Neural cell (in vitro differentiated cells): ENCODE measurements at regions not wholly inside any gene's neighbourhood (a gene's known extent, or its start where the extent isn't known, plus 50 kb on each side); places are given as distances from the start of the nearest gene placed in this dataset.

Experiments used
- H2AFZ ChIP-seq: fragments of 200-600, 300-800 bp; sonication (generic), shearing (Covaris generic); 2 replicates; pipeline ENCODE4 v1.6.0; 2014; ENCODE audit warnings: low read depth, mild to moderate bottlenecking, antibody characterized with exemption, low read length, moderate library complexity
- H3F3A ChIP-seq: fragments of 200-600 bp; shearing (Covaris generic); 2 replicates; pipeline ENCODE4 v1.6.1; 2016; ENCODE audit warnings: mild to moderate bottlenecking, moderate library complexity, mixed read lengths, antibody characterized with exemption, low read length; ENCODE audit not compliant: insufficient read depth, poor library complexity, severe bottlenecking
- H3K27ac ChIP-seq: fragments of 200-600, 300-800 bp; sonication (generic), shearing (Covaris generic); 2 replicates; pipeline ENCODE4 v1.5.1; 2014; ENCODE audit warnings: mild to moderate bottlenecking, low read length, moderate library complexity
- H3K27me3 ChIP-seq: fragments of 300-800, 200-600 bp; sonication (generic), shearing (Covaris generic); 2 replicates; pipeline ENCODE4 v1.6.0; 2014; ENCODE audit warnings: mild to moderate bottlenecking, low read depth, low read length, moderate library complexity; ENCODE audit not compliant: insufficient read depth
- H3K36me3 ChIP-seq: fragments of 300-800, 200-600 bp; sonication (generic), shearing (Covaris generic); 2 replicates; pipeline ENCODE4 v1.5.1; 2014; ENCODE audit warnings: mild to moderate bottlenecking, antibody characterized with exemption, low read length, moderate library complexity; ENCODE audit not compliant: insufficient read depth
- H3K4me2 ChIP-seq: fragments of 300-800, 200-600 bp; sonication (generic), shearing (Covaris generic); 2 replicates; pipeline ENCODE4 v1.6.0; 2014; ENCODE audit warnings: mild to moderate bottlenecking, low read length
- H3K4me3 ChIP-seq: fragments of 300-800, 200-600 bp; sonication (generic), shearing (Covaris generic); 2 replicates; pipeline ENCODE4 v1.5.1; 2014; ENCODE audit warnings: mild to moderate bottlenecking, low read length, moderate library complexity
- H3K79me2 ChIP-seq: fragments of 200-600 bp; shearing (Covaris generic); replicated peaks from 2 replicates; pipeline ENCODE4 v1.6.0; 2014; ENCODE audit warnings: mild to moderate bottlenecking, low read length, moderate library complexity; ENCODE audit not compliant: insufficient read depth
- H3K9ac ChIP-seq: fragments of 300-800, 200-600 bp; sonication (generic), shearing (Covaris generic); 2 replicates; pipeline ENCODE4 v1.6.1; 2016; ENCODE audit warnings: mild to moderate bottlenecking, low read length, mixed read lengths
- H3K9me2 ChIP-seq: fragments of 200-600 bp; shearing (Covaris generic); 2 replicates; pipeline ENCODE4 v1.6.1; 2016; ENCODE audit warnings: mild to moderate bottlenecking, low read length, mixed read lengths; ENCODE audit not compliant: insufficient read depth
- H3K9me3 ChIP-seq: fragments of 200-600, 300-800 bp; sonication (generic), shearing (Covaris generic); 2 replicates; pipeline ENCODE4 v1.6.1; 2016; ENCODE audit warnings: mild to moderate bottlenecking, mixed run types, low read length, moderate library complexity, mixed read lengths
- H4K20me1 ChIP-seq: fragments of 200-600 bp; shearing (Covaris generic); 2 replicates; pipeline ENCODE4 v1.6.1; 2016; ENCODE audit warnings: mild to moderate bottlenecking, mixed run types; ENCODE audit not compliant: insufficient read depth
- CTCF ChIP-seq: fragments of 450-650 bp; IDR thresholded peaks from 2 replicates; pipeline ENCODE4 v1.5.1; 2014; ENCODE audit warnings: antibody characterized with exemption, mild to moderate bottlenecking, moderate library complexity; ENCODE audit not compliant: poor library complexity, severe bottlenecking
- EP300 ChIP-seq: fragments of 450-650 bp; conservative IDR thresholded peaks from 2 replicates; pipeline ENCODE4 v1.6.1; 2014; ENCODE audit warnings: antibody characterized with exemption, mild to moderate bottlenecking, moderate library complexity; ENCODE audit not compliant: poor library complexity, severe bottlenecking
- EZH2 ChIP-seq: fragments of 200-600, 300-800 bp; shearing (Covaris generic), sonication (generic); IDR thresholded peaks from 2 replicates; pipeline ENCODE4 v1.6.1; 2014; ENCODE audit warnings: antibody characterized with exemption, low read length, borderline replicate concordance, mild to moderate bottlenecking; ENCODE audit not compliant: insufficient read depth, poor library complexity, severe bottlenecking
- MXI1 ChIP-seq: fragments of 450-650 bp; conservative IDR thresholded peaks from 2 replicates; pipeline ENCODE4 v1.6.1; 2014; ENCODE audit warnings: antibody characterized with exemption, mild to moderate bottlenecking; ENCODE audit not compliant: poor library complexity, severe bottlenecking
- POLR2AphosphoS5 ChIP-seq: IDR thresholded peaks from 2 replicates; pipeline ENCODE4 v1.6.1; 2012
- RAD21 ChIP-seq: fragments of 450-650 bp; conservative IDR thresholded peaks from 2 replicates; pipeline ENCODE4 v1.6.1; 2014; ENCODE audit warnings: antibody characterized with exemption, mild to moderate bottlenecking, moderate library complexity
- REST ChIP-seq: IDR thresholded peaks from 2 replicates; pipeline ENCODE4 v1.6.1; 2012; ENCODE audit warnings: borderline replicate concordance
- SMC3 ChIP-seq: fragments of 450-650 bp; conservative IDR thresholded peaks from 2 replicates; pipeline ENCODE4 v1.6.1; 2014; ENCODE audit warnings: antibody characterized with exemption, mild to moderate bottlenecking, moderate library complexity; ENCODE audit not compliant: poor library complexity
- TAF1 ChIP-seq: IDR thresholded peaks from 2 replicates; pipeline ENCODE4 v1.6.1; 2012; ENCODE audit warnings: low read depth

- Histone ChIP-seq H3K9me2 (no peaks in the 10 kb centered on the region), H3K4me3 (no peak overlapping the region), H3K36me3 (no peaks in the 10 kb centered on the region), H3K9ac (no peak overlapping the region), H4K20me1 (no peaks in the 10 kb centered on the region), H2AFZ (no peak overlapping the region), H3F3A (no peaks in the 10 kb centered on the region), H3K79me2 (no peaks in the 10 kb centered on the region), H3K9me3 (no peaks in the 10 kb centered on the region), H3K4me2 (no peak overlapping the region), H3K27me3 (no peaks in the 10 kb centered on the region), H3K27ac (no peak overlapping the region)
- no peak for TF ChIP-seq RAD21
- TF ChIP-seq EZH2: no peak
- TF ChIP-seq POLR2AphosphoS5: no peak
- TF ChIP-seq TAF1: no peak
- TF ChIP-seq MXI1: no peak
- no peak for TF ChIP-seq CTCF
- TF ChIP-seq SMC3: no peak
- TF ChIP-seq REST: no peak
- no peak for TF ChIP-seq EP300
Observed at GRCh38 chr2:12605936-12606335, 110.8 kb upstream of the TRIB2 start.

- H2AFZ ChIP-seq: no peak overlapping the region
- no peaks in the 10 kb centered on the region for H3K9me3 ChIP-seq
- H3K9ac ChIP-seq: no peak overlapping the region
- no peaks in the 10 kb centered on the region for H3K9me2 ChIP-seq
- H3K79me2 ChIP-seq: no peaks in the 10 kb centered on the region
- TF ChIP-seq SMC3 (no peak), EZH2 (no peak), CTCF (no peak), REST (no peak), RAD21 (no peak), EP300 (no peak), MXI1 (no peak), POLR2AphosphoS5 (no peak), TAF1 (no peak)
- H4K20me1 ChIP-seq: no peaks in the 10 kb centered on the region
- no peak overlapping the region for H3K4me3 ChIP-seq
- H3K36me3 ChIP-seq: no peaks in the 10 kb centered on the region
- no peak overlapping the region for H3K27ac ChIP-seq
- H3K27me3 ChIP-seq: no peaks in the 10 kb centered on the region
- no peaks in the 10 kb centered on the region for H3F3A ChIP-seq
- no peak overlapping the region for H3K4me2 ChIP-seq
Observed at GRCh38 chr2:12606472-12607000, 110.2 kb upstream of the TRIB2 start.
